Epidermal melanocyte (primary cell): ENCODE measurements at regions not wholly inside any gene's neighbourhood (a gene's known extent, or its start where the extent isn't known, plus 50 kb on each side); places are given as distances from the start of the nearest gene placed in this dataset.

Source experiments
- DNase-seq: peaks from one replicate; pipeline ENCODE4 v3.0.0; 2011; ENCODE audit warnings: low spot score; ENCODE audit not compliant: insufficient read length

- DNase-seq, result no peak
These were observed 388.1 kb upstream of the SLC14A2 start for GRCh38 chr18:45227001-45227742.

GRCh38 chr18:45228796-45229388 lies 386.4 kb upstream of the SLC14A2 start:
- DNase-seq, result no peak

DNA sequence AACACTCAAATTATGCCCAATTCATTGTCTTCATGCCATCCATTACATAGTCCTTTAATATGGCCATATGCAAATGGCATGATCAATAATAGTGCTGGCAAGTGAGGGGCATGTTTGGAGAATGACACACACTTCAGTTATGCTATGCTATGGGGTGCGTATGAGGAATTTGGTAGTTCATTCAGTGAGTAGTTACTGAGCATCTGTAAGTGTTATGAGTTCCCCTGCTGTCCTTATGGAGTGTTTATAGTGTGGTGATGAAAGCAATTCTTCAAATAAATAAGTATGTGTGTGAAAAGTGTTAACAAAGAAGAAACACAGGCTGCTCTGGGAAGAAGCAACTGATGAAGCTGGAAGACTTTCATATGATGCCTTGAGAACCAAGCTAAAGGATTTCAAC lies 383.7 kb upstream of the SLC14A2 start:
- no peak for DNase-seq

DNA sequence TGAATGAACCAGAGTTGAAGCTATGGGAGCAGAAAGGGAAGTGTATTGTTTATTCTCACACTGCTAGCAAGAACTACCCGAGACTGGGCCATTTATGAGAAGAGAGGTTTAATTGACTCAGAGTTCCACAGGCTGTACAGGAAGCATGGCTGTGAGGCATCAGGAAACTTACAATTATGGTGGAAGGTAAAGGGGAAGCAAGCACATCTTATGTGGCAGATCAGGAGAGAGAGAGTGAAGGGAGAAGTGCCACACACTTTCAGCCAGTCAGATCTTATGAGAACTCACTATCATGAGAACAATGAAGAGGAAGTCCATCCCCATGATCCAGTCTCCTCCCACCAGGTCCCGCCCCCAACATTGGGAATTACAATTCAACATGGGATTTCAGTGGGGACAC lies 383.2 kb upstream of the SLC14A2 start:
- no peak for DNase-seq

- no peak for DNase-seq
These were observed 378.6 kb upstream of the SLC14A2 start for GRCh38 chr18:45236676-45237075.

DNA sequence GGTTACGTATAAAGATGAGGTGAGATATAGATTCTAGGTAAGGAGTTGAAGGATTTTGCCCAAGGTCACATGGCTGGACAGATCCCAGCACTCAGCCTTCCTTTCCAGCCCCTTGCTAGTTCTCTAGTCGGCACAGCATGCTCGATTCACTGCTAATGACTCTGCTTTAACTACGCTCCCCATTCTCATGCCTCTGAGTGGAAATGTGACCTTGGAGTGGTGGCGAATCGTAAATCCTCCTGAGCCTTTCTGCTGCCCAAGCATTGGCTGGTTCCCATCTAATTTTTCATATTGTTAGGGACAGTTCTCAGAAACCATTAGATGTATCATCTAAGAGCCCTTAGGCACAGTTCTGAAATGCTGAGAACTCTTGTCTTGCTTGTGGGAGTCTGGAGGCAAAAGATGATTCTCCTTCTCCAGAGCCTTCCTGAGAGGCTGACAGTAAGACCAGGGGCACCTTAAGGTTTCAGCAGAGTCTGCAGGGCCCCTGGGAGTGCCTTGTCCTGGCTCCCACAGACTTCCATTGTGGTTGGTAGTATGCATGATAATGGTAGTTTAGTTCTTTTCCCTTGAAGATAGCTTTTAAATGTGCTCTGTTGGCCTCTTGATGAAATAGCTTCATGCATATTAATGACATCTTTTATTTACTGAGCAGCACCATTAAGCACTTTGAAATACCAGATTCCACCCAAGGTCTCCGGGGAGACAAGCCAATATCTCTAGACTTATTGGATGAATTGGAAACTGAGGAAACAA lies 377.8 kb upstream of the SLC14A2 start:
- DNase-seq, result no peak

GRCh38 chr18:45241271-45241670 lies 374.0 kb upstream of the SLC14A2 start:
- DNase-seq, result no peak

- DNase-seq, result no peak
These were observed 373.2 kb upstream of the SLC14A2 start for GRCh38 chr18:45241982-45242565.

DNA sequence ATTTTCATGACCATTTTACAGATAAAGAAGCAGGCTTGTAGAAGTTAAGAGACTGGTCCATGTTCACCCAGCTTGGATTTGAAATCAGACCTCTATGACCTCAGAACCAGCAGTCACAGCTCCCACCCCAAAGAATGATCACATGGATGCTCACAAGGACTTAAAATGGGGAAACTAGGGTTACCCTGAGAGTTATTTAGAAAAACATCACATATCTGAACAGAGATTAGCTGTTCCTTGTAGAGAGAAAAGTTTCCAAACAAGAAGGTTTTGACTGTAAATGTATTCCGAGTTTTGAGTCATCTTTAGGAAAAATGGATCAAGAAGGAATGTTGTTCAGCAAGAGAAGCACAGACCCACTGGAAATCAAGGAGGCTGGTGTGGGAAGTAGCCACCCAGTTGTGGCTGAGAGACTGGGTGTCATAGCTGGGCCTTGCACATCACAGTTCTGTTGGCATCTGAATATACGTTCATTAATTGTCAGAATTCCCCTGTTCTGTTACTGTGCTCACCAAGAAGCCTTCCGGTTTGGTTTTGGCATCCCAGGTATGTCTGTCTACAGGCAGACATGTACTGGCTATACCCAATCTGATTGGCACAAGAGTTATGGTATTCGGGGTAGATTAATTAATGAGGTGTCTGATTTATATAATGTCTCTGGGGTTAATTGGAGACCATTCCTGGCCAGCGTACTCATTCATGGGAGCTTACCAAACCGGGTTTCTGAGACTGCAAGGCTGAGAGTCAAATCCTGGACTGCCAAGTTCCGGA lies 371.8 kb upstream of the SLC14A2 start:
- DNase-seq, result no peak

GRCh38 chr18:45245091-45245511 lies 370.2 kb upstream of the SLC14A2 start:
- DNase-seq, result no peak

- DNase-seq, result no peak
These were observed 366.9 kb upstream of the SLC14A2 start for GRCh38 chr18:45248240-45248903.

DNA sequence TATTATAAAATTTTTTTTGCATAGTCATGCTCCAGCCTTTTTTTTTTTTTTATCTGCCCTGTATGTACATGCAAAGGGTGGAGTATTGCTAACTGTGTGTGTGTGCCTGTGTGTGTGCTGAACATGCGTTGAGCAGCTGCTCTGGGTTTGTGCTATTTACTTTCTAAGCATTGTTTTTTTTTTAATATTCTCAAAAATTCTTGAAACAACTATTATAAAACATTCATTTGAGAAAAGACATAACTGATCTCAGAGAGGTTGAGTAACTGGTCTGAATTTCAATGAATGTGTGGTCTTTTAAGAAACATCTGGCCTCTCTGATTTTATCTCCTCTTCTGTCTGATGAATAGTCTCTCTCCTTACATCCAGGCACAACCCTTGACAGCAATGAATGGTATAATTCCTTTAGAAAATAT lies 366.0 kb upstream of the SLC14A2 start:
- DNase-seq, result no peak

- no peak for DNase-seq
These were observed 364.8 kb upstream of the SLC14A2 start for GRCh38 chr18:45250479-45250878.

- no peak for DNase-seq
These were observed 364.0 kb upstream of the SLC14A2 start for GRCh38 chr18:45251236-45251635.

DNA sequence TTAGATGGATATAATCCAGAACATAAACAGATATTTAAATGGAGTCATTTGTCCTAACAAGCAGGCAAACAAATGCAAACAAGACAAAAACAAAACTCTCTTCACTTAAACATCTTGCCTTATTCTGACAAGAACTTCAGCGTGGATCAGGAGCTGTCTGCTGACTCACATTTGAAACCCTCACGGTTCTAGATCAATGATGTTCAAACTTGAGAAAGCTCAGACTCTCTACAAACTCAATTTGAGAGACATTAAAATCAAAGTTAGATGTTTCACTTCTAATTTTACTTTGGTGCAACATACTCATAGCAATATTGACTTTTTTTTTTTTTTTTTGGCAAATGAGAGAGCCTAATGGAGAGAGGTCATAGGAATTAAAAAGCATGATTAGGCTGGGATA lies 362.8 kb upstream of the SLC14A2 start:
- DNase-seq, result no peak

DNA sequence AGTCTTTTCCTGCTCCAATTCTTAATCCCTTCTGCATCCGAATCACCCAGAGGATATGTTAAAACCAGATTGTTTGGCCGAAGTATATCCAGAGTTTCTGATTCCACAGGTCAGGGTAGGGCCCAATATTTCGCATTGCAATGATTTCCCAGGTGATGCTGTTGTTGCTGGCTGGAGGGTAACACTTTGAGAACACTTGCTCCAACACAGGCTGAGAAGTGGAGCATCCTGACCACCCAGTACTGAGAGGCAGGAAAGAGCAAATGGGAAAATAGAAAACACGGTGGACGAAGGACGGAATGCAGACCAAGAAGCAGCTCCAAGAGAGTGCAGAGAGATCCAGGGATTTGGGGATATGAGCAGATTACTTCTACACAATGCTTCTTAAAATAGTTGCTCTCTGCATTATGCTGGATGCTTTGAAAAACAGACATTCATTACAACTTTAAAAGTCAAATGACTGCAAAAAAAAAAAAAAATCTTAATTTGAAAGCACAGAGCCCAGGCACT lies 362.2 kb upstream of the SLC14A2 start:
- DNase-seq, result no peak

GRCh38 chr18:45253973-45254708 lies 361.1 kb upstream of the SLC14A2 start:
- no peak for DNase-seq

DNA sequence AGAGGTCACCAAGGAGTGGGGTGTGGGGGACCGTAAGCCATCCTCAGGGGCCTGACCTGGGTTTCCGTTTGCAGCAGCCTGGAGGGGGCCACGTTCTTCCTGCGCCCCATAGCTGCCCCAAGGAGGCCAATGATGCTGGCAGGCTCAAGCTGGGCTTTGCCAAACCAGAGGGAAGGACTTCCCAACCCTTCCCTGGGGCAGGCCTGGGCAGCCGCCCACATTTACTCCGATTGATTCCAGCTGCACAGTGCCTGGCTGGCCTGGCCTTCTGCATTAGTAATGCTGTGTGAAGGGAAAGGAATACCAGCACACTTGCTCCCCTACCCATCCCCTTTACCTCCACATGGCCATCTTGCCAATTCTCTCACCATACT lies 360.6 kb upstream of the SLC14A2 start:
- DNase-seq, result no peak

DNA sequence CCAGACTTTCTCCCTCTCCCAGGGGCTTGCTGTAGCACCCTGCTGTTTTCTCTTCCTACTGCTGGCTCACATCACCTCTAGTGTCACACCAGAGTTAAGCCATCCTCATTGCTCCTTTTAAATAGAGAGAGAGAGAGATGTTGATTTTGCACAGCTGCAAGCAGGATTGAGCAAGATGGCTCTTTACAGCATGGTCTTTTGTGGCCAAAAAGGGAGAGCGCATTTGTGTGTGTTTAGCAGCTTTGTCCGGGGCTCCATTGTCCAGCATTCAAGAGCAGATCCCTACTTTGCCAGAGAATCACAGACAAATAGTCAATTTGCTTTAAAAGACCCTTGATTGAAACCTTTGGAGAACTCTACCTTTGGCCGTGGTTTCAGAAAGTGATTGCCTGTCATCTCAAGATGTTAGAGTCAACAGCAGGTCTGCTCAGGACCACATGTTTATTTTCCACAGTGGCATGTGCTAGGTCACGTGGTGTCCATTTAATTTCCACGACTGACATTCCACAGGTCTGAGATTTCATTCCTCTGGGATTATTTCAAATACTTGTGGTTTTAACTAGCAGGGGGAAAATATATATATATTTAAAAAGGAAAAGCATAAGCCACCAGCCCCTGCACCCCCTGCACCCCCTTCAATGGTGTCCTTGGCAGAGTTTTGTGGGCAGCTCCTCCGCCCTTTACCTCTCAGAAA lies 359.9 kb upstream of the SLC14A2 start:
- peak; percentile 64 for DNase-seq
